ENCODE measurements at regions not wholly inside any gene's neighbourhood (a gene's known extent, or its start where the extent isn't known, plus 50 kb on each side); places are given as distances from the start of the nearest gene placed in this dataset.
"Not testable (repeated sequence)": the region's sequence is repeated elsewhere in the genome, so short reads cannot be mapped to it uniquely, and the experiment has no call there.

- no peak for DNase-seq (ENCODE audit: low read depth in 2 of 2)
These were observed 455.2 kb upstream of the RUNX1 start for GRCh38 chr21:35504277-35504676.

DNA sequence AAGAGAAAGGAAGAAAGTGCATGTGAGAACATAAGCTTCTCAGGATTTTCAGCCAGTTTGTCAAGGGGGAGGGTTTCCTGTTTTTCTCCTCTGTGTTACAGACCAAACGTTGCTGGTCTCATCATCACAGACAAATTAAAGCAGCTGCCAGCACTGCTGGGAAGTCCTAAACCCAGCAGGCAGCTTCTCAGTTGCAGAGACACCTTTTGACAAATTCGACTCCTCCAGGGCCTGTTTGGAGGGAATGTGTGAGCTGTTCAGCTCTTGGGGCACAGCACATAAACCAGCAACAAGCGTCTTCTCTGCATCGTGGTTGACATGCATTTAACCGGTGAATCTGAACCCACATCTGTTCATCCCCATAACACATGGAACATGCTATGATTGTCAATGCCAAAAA, 454.6 kb upstream of the RUNX1 start:
- no peak for DNase-seq (ENCODE audit: low read depth in 2 of 2)

DNA sequence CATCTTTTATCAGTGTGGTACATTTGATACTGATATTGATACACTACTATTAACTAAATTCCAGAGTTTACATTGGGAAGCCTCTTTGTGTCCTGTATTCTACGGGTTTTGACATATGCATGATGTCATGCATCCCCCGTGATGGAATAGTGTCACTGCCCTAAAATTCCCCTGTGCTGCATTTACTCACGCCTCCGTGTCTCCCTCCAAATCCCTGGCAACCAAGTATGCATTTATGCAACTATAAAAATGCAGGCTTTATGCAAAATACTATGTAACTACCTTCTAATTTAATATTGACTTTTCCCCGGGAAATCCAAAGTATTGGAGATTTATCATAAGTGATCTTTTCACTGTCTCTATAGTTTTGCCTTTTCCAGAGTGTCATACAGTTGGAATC, 453.7 kb upstream of the RUNX1 start:
- no peak for DNase-seq (ENCODE audit: low read depth in 2 of 2)

- DNase-seq (ENCODE audit: low read depth in 2 of 2): not testable (repeated sequence)
These were observed 448.4 kb upstream of the RUNX1 start for GRCh38 chr21:35497522-35497921.

- DNase-seq (ENCODE audit: low read depth in 2 of 2): no peak
These were observed 443.0 kb upstream of the RUNX1 start for GRCh38 chr21:35491920-35492678.

GRCh38 chr21:35491114-35491513, 442.0 kb upstream of the RUNX1 start:
- DNase-seq (ENCODE audit: low read depth in 2 of 2): no peak

DNA sequence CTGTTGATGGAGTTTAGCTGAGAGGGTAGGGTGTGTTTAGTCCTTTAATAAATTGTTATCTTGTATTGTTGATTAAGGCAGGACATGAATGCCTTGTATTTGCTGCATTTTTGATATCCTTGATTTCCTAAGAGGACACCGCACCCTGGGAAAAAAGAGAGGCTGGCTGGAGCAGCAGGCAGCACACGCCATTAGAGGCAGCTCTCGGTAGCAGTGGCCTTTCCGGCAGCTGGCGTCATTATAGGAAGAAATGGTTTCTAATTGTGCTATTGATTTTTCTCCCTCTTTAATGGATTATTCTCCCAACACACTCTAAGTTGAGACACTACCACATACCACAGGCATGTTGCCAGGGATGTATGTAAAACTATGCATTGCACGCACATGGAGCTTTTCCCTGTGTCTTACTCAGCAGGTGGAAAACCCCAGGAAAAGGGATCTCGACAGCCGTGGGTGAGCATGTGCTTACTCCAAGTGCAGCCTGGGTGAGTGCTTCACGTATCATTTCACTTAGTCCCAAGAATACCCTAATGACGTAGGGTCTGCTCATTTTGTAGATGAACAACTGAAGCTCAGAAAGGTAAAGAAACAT, 440.4 kb upstream of the RUNX1 start:
- DNase-seq (ENCODE audit: low read depth in 2 of 2): no peak

- DNase-seq (ENCODE audit: low read depth in 2 of 2): no peak
These were observed 439.8 kb upstream of the RUNX1 start for GRCh38 chr21:35488946-35489345.

DNA sequence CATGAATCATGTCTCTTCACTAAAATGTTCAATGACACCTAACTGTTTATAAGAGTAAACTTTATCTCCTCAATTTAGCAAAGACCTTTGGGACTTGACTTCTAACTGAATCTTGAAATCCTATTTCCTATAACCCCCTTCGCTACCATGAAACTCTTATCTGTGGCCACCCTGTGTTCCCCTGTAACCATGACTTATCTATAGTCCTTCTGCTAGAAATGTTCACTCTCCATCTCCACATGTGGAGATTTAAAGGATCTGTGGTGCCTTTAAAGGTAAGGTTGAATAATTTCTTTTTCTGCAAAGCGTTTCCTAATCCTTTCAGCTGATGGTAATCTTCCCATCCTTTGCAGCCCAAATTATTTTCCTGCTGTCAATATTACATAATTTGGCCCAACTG, 436.3 kb upstream of the RUNX1 start:
- no peak for DNase-seq (ENCODE audit: low read depth in 2 of 2)

DNA sequence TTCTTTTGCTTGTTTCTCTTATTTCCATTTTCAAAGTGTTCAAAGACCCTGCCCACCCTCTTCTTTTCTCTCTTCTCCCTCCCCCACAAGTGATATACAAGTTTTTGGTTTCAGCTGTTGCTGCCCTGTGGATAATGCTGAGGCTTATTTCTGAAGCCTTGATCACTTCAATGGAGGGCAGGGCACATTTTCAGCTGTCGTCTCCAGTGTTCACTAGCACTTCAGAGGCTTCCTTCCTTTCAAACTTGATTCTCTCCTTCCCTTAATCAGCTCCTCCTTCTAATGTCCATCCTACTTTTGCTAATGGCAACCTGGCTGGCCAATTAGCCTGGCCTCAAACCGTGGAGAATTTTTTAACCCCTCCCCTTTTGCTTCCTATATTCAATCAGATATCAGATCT, 435.7 kb upstream of the RUNX1 start:
- no peak for DNase-seq (ENCODE audit: low read depth in 2 of 2)

GRCh38 chr21:35484032-35484431, 434.9 kb upstream of the RUNX1 start:
- no peak for DNase-seq (ENCODE audit: low read depth in 2 of 2)

- no peak for DNase-seq (ENCODE audit: low read depth in 2 of 2)
These were observed 434.0 kb upstream of the RUNX1 start for GRCh38 chr21:35482933-35483662.

DNA sequence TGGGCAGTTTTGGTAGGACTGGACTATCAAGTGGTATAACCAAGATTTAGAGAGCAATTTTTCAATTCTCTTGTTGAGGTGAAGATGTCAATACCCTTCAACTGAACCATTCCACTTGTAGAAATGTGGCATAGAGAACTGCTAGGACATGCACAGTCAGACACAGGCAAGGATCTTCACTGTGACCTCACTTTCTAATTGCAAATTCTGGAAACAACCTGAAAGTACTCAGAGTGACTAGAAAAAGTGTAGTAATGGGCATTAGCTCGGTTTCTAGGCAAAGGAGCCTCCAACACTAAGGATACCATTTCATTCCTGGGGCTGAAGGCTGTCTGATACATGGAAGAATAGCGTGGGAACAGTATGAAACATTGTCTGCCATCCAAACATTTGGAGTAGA, 433.0 kb upstream of the RUNX1 start:
- no peak for DNase-seq (ENCODE audit: low read depth in 2 of 2)

GRCh38 chr21:35481005-35481404, 431.9 kb upstream of the RUNX1 start:
- DNase-seq (ENCODE audit: low read depth in 2 of 2): no peak

GRCh38 chr21:35479529-35479928, 430.4 kb upstream of the RUNX1 start:
- no peak for DNase-seq (ENCODE audit: low read depth in 2 of 2)

DNA sequence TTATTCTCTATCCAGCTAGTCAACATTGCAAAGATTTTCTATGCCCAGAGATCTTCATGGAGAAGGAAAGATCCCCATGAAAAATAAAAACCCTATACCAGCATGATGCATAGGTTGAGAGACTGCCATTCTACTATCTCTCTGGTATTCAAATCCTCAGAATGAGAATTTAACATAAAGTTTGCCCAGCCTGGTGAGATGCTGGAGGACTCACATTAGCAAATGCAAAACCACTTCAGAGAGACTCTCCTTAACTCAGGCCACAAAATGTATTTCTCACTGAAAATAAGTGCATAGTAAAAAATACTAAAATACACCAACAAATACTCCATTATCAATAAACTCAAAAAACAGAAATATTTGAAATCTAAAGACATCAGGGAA, 430.0 kb upstream of the RUNX1 start:
- DNase-seq (ENCODE audit: low read depth in 2 of 2): no peak

DNA sequence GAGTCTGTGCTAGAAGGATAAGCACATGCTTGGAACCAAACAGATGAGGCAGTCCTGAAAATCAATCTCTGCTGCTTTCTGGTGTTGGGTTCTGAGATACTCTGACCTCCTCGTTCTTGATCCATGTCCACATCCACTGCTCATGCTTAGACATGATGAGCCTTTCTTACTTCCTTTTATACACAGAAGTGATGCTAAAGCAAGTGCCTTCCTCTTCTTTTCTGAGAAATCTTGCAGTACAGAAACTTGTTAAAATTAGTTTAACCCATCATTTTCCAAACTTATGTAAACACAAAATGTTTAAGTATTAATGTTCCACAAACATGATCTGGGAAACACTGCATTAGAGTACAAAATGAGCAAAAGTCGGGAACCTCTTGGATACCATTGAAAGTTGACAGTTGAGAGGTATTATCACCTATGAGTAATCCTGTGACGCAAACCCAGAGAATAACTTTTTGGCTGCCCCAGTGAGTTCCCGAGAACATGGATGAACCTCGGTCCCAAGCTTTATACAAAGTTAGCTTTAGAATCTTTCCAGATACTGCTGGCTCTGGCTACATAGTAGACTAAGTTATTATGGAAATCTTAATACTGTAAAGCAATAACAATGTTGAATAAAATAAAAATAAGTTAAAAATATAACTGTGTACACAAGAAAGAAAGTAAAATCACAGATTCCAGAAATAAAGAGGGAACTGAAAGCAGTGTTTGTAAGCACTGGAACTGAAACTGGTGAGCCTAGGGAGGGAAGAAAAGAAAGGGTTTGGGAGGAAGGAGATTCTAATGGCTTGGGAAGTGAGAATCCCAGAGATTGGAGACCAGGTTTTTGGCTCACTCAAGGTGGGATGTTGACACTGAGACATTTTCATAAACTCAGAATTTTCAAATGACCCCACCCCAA, 429.3 kb upstream of the RUNX1 start:
- no peak for DNase-seq (ENCODE audit: low read depth in 2 of 2)

- DNase-seq (ENCODE audit: low read depth in 2 of 2): no peak
These were observed 428.5 kb upstream of the RUNX1 start for GRCh38 chr21:35477622-35478021.

DNA sequence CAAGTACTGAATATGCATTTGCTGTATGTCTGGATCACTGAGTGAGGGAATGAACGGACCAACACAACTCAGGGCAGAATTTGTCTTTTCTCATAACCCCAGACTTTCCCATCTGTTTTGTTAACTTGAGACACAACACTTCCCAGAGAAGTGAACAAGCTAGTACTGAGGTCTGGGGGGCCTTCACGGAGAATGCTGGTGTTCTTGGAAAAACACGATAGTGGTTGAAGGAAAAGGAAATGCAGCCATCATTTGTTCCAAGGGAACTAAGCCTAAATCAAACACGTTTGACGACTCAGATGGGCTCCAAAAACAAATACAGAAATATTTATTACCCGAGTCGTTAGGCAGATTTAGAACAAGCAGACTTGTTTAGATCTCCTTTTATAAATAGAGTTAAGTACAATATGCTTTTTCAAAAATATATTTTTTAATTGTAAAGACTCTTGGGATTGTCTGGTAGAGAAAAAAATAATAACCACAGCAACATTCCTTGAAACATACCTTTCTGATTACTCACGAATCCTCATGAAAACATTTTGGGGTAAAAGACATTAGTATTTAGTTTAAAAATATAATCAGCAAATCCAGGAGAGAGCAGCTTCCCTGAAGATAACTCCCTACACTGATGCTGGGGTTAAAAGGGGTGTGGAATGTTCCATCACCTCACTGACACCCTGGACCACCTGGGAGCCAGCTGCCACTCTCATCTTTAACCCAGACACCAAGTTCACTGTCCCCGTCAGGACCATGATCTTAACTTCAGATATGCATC, 427.7 kb upstream of the RUNX1 start:
- DNase-seq (ENCODE audit: low read depth in 2 of 2): no peak

- DNase-seq (ENCODE audit: low read depth in 2 of 2): no peak
These were observed 426.7 kb upstream of the RUNX1 start for GRCh38 chr21:35475762-35476161.

DNA sequence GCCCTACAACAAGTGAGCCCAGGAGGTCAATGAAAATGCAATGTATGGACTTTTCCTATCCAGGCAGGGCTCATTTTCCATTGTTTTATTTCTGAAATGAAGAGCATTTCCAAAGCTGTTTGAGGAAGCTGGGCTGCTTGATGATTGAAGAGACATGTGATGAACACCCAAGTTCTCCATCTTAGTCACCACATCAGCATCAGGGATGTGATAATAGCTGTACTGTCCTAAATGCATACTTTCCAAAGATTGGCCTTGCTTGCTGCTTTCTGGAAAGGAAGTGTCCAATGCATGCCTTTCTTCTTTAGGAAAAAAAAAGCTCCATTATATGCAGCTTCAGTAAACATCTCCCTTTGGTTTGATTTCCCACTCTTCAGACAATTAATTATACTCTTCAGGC, 425.9 kb upstream of the RUNX1 start:
- no peak for DNase-seq (ENCODE audit: low read depth in 2 of 2)
